ENCODE measurements at regions not wholly inside any gene's neighbourhood (a gene's known extent, or its start where the extent isn't known, plus 50 kb on each side); places are given as distances from the start of the nearest gene placed in this dataset.

DNA sequence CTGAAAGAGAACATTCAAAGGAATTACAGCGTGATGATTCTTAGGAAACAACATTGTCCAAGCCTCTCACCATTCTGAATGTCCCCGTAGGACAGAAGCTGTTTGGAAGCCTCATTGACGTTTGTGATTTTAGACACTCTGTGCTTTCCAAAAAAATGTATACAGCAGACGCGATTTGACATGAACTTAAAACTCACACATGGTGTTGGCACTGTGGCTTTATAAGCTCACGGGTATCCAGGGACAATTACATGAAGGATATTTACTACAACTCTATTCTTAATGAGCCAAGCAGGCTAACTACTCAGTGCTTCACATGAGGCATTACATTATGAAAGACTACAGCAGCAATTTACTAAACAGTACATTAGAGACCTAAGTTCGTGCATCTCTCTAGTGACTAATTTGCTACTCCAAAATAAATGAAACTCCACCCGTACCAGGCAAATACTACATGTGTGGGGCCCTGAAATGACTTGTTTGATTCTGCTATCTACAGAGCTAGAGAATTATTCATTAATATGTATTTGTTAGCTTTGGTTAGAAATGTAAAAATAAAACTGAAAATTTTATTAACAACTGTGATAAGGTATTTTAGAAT lies 620.7 kb downstream of the SPRY1 start:
- no peak for DNase-seq

DNA sequence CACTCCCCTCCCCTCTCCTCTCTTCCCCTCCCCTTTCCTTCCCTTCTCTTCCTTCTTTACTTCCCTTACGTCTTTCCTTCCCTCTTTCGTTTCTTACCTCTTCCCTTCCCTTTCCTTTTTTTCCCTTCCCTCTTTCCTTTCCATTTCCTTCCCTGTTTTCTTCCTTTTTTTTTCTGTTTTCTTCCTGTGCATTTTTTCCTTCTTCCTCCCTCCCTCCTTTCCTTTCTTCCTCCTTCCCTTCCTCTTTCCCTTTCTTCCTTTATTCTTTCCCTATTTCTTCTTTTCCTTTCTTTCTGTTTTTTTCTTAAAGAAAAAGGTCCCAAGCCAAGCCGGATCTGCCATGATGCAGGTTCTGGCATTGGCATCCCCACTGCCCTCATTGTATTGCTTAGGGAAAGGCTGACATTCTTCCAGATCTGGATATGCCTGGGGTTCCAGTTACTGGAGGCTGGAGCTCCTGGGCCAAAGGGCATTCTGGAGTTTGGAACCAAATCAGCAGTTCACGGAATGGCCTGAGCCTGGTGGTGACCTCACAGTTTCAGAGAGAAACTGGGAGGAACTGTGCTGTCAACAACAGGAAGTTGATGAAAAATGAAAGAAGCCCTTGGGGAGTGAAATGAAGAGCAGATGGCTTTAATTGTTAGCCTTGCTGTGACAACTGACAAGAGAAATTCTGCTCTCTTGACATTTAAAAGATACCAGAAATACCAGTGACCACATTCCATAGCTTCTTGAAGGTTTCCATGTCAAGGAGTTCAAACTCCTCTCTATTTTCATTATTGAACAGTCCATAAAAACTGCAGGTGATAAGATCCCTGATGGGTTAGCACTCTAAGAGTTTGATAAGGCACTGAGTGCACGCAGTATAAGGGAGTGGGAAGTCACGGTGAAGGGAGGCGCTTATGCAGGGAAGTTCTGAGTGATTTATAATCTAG lies 622.1 kb downstream of the SPRY1 start:
- peak; percentile 56 to 61 for DNase-seq

DNA sequence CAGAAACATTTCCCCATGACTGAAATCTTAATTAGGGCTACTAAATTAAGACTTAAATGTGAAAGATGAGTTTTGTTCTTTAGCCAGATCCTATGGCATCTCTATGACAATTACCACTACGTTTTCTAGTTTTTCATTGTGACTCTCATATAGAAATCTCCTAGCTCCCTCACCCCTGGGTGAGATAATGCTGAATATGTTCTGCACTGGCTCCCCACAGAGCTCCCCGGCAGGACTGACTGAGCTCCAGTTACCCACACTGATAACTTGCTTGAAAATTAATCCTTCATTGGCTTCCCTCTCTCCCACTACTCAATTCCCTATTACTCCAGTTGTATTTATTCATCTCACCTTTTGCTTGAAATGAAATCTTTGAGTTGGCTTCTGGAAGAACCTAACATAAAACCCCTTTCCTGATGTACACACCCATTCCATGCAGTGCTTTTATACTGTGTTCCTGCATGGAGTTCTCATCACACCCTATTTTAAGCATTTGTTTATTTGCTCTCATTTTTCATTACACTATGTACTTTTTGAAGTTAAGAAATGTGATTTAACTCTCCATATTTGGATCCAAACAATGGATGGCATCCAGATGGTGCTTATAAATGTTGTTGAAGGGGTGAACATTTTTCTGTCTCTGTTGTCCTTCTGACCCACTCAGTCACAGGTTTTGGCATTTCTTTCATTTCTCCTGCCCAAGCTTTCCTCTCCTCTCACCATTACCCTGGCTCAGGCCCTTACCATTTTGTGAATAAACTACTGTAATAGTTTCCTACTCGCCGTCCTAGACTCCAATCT lies 623.4 kb downstream of the SPRY1 start:
- DNase-seq = no peak

DNA sequence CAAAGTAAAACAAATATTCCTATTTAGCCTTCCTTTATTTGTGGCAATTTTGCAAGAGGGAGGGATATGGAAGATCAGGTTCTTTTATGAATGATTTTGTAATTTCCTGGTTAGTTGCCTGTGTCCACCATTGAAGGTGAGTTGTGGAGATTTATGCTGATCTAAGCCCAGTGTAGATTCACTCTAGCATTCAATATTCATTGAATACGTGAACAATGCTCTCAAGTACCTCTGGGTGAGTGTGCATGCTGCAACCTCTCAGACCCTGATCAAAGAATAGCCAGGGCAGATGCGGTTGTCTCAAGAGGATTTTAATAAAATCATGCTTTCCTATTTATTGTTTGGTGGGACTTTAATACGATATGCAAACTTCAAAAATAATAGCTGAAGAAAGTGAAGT lies 628.4 kb downstream of the SPRY1 start:
- no peak for DNase-seq

DNA sequence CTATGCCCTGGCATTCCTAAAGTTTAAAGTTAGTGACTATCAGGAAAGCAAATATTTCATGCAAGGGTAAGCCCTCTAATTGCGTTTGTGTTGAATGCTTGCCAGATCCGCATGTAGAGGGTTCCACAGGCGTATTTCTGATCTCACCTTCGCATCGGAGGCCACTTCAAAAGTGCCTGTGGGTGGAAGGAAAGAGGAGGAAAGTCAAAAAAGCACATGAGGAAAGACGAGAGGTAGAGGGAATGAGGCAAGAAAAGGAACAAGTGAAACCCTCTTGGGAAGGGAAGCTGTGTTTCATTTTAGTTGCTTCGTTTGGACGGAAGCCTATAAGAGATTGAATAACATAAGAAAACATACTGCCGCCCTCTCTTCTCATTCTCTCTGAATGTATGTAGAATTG lies 628.8 kb downstream of the SPRY1 start:
- DNase-seq = no peak

DNA sequence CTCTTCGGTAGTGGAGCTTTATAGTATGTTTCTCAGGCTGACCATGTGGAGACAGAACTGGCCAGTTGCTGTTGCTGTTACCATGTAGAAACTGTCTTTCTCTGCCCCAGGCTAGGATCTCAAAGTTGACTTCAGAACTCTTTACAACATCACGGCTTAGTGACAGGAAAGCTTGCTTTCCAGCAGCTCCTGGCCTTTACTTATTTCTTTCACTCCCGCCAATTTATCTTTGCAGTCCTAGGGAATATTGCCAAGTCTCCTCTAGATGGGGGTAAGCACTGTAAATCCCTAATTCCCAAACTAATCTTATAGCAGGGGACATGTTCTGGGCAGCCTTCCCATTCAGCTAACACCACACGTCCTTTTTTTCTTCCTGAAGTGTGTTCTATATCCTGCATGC lies 631.6 kb downstream of the SPRY1 start:
- DNase-seq = no peak

DNA sequence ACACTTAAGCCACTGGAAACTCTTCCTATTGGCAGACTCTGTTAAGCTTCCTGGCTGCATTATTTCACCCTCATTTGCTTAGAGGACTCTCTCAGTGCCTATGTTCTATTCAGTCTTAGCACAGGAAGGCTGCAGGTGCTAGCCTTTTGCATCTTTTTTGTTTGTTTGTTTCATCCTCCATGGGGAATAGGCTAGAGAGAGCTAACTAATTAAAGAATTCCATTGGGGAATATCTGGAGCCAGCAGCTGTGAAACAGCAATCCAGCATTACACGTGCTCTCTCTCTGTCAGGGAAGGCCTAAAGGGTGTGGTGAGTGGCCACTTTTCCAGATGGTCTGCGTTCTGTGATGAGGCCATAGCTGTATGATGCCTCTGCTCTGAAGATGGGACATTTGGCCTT lies 633.6 kb downstream of the SPRY1 start:
- no peak for DNase-seq

DNA sequence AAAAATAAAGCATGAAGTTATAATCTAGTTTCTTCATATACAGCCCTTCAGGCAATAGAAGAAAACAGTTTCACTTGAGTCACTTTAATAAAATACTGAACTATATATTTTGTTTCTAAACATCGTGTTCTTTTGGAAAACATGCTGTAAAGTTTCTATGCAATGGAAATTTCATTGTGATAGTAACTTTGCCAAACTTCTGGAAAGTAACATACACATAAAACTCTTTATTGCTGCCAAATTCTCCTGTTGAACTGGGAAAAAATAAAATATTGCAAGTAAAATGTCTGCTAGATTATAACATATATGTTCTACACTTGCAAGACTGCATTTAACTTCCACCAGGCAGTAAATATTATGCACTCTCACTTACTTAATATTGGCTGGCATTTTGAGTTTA lies 635.4 kb downstream of the SPRY1 start:
- DNase-seq = no peak

DNA sequence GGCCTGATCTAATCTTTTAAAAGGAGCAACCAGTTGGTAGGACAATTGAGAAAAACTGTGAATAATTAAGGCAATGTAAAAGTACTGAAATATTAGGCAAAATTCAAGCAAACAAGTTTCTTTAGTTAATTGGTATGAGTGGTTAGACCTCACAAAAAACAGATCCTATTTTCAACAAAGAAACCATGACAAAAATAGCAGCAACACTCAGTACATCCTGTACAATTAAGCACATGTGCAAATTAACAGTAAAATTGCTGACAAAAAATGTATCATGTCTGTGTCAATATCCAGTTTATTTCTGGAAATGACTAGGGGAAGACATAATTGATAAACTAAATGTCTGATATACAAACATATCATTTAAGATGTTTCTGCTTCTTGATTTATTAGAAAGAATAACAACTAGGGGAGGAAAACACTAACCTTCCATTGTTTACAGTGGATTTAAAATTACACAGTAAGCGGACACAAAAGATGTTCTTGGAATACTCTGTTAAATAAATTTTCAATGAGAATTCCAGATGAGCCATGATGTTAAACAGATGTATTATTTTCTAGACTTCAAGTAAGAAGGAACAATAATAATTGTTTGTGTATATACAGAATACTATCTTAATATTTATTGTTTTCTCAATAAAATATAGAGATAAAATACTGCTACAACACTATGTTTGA lies 638.9 kb downstream of the SPRY1 start:
- no peak for DNase-seq

DNA sequence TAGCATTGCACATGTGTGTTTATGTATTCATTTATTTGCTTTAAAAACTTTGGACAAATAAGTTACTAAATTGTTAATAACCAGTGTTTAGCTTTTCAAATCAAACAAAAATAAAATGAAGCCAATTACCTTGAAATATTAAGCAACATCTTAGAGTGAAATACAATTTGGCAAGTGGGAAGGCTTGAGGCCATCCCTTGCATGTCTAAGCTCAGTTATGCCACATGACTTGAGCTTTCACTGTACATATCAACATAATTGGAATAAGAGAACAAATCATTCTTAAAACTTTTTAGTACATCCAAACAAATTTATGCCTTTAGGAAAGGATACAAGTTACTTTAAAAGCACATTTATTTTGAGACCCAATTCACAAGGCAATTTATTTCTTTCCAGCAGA lies 640.6 kb downstream of the SPRY1 start:
- DNase-seq = no peak

DNA sequence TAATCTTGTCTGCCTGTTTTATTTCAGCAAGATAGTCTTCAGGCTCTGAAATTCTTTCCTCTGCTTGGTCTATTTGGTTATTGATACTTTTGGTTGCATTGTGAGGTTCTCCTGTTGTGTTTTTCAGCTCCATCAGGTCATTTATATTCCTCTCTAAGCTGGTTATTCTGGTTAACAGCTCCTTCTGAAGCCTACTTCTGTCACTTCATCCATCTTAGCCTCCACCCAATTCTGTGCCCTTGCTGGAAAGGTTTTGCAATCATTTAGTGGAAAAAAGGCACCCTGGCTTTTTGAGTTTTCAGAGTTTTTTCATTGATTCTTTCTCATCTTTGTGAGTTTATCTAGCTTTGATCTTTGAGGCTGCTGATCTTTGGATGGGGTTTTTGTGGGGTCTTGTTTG lies 647.7 kb downstream of the SPRY1 start:
- no peak for DNase-seq

DNA sequence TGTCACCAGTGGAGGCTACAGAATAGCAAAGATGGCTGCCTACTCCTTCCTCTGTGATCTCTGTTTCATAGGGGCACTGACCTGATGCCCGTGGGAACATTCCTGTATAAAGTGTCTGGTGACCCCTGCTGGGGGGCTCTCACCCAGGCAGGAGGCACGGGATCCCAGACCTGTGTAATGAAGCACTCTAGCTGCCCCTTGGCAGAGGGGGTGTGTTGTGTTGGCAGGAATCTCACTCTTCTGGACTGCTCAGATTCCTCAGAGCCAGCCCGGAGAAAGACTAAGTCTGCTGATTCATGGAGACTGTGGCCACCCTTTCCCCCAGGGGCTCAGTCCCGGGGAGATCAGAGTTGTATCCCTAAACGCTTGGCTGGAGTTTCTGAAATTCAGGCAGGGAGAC lies 648.3 kb downstream of the SPRY1 start:
- no peak for DNase-seq

DNA sequence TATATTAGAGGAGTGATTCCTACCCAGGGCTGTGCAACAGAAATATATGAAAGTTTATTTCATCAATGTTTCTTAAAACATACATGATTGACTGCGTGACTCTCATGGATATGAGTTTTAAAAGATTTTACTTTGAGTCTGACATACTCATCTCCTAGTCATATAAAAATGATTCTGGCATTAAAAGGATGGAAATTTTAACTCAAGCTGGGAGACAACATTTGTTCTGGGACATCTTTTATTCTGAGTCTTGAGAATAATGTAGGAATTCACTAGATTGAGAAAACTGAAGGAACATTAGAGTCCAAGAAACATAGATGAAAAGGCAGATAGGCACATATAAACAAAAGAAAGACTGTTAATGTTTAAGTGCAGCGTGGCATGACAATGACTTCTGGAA lies 649.6 kb downstream of the SPRY1 start:
- DNase-seq = no peak

DNA sequence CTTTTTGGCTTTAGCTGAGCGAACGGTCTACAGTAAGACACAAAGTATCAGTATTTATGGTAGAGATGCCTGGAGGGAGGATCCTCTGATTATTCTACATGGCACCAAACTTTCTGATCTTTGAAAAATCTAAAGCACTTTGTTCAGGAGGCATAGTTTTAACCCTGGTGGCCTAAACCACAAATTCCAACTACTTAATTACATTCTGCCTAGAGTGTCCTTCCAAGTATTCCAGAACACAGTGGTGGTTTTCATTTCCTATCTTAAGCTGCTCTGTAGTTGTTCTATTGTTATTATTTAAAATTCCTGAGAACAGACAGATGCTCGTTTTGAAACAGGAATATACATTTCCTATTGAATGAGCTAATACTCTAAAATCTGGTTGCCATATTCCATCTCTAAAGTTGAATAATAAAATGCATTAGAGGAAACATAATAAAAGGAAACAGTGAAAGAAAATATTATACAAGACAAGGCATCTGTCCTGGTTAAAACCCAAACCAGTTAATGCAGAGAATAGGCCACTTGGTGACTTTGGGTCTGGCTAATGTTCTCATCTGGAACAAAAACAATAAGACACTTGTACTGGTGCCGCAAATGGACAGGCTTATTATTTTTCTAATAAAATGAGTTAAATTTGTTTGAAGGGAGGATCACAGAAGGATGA lies 657.4 kb downstream of the SPRY1 start:
- no peak for DNase-seq

DNA sequence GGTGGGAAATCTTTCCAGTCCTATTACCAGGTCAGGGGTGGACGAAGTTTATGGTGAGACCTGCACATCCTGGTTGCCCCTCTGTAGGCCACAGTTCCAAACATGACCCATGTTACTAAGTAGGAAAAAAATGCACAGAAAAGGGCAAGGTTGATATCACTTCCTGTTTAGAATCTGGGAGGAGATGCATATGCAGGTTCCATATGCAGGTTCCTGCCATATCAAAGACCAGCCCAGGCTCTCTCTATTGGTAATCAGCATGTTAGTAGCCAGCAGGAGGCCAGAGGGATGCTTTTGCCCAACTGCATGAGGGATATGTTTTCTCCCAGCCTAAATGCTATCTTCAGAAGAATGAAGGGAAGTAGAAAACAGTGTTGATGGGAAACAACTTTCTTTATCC lies 657.2 kb downstream of the ANKRD50 start:
- no peak for DNase-seq

DNA sequence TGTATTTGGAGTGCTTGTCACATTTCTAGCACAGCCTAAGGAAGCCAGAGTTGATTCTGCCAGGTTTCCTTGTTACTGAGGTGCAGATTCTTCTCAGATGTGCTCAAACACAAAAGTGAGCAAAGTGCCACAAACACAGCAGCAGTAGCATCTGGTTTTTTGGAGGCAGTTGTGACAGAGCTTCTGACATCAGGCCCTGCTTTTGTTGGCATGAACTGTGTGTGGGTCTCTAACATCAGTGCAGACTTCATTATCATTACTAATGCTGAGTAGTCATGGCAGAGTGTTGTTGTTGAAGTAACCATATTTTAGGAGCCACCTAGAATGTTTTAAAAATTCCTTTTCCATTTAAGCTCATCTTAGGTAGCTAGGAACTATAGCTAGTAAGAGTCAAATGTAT lies 656.6 kb downstream of the ANKRD50 start:
- no peak for DNase-seq

DNA sequence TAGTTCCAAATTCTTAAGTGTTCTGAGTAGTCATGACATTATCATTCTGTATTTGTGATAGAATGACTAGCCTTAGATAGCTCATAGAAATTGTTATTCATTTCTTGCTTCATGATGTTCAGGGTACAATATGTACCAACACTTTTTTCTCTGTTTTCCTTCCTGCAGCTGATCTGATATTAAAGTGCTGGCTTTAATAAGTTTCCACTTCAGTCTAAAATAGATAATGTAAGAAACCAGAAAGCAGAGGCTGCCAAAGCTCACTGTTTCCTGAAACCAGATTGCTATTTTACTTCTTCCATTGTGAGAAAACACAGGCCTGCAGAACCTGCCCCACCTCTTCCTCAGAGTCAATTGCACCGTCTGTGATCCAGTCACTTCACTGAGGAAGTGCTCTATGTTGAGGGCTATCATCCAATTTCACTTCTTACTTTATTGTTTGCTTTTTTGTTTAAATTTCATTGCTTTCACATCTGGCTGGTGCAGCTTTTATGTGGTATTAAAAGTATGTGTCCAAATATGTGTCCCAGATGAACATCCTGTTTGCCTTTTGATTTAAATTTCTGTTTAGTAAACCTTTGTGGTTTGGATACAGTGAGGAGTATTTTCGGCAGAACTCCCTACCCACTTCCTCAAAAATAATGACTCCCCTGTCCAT lies 652.1 kb downstream of the ANKRD50 start:
- DNase-seq = peak in 1 of 2 donors; percentile 20

DNA sequence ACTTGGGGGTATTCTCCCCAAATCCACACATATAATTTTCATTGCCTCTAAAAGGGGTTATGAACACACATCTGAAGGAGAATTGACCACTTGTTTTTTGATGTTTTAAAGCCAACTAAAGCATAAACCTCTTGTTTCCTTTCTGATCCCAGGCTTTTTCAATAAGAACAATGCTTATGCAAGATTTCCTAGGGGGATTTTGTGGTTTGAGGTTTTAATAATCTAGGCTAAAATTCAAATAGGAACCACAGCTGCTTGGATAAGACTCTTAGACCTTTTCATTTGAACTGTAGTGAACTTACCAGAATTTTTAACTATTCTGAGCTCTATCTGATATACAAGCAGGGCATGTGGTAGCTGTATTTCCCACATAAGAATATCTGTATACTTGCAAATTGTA lies 651.1 kb downstream of the ANKRD50 start:
- DNase-seq = no peak

DNA sequence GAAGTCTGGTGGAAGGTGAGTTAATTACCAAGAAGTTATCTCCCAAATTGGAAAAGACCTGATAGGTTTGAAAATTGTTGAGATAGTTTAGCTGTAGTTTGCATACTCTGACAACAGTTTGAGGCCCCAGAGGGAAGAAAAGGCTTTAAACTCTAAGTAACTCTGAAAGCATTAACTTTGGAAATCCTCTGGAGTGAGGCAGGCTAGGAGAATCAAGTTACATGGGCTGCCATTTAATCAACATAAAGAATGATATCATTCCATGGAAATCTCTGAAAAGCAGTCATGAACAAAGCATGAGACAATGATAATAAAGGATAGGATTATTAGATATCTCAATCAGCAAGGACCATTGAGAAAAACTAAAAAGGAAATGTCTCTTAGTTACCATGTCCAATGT lies 647.1 kb downstream of the ANKRD50 start:
- DNase-seq = no peak

DNA sequence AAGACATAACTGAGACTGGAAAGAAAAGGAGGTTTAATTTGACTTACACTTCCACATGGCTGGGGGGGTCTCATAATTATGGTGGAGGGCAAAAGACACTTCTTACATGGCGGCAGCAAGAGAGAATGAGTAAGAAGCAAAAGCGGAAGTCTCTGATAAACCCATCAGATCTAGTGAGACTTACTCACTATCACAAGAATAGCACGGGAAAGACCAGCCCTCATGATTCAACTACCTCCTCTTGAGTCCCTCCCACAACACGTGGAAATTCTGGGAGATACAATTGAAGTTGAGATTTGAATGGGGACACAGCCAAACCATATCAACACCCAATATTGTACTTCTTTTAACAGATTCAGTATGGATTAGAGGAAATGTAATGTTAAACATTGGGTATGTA lies 646.6 kb downstream of the ANKRD50 start:
- DNase-seq = peak in 1 of 2 donors; percentile 37

DNA sequence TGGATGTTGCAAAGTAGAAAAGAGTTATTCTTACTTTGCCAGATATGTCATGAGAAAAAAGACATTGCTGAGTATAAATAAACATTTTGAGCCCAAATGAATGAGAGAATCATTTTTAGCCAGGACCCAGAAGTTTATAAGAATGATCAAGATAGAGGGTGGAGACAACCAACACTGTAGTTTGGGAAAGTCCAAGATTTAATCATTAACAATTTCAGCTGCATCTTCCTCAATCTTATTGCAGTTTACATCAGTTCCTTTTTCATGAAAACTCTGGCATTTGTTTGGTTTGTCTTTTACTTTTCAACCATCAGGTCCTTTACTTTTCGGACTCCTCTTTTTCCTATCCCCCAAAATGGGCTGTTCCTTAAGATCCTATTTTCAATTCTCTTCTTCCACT lies 645.9 kb downstream of the ANKRD50 start:
- peak; percentile 53 to 76 for DNase-seq

DNA sequence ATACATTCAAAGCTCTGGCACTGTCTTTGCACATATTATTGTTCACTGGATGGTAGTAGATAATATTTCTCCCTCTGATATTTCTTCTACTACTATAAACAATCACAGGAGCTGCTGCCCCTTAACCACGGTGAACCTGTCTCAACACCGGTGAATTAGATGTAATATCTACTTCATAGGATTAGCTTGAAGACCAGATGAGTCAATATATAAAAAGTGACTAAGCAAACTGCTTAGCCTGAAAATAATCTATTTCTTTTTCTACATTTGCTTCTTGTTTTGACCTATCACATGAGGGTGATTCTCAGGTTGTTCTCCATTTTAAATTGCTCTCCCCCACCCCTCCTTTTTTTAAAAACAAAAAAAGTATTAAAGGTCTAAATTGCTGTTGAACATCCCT lies 645.5 kb downstream of the ANKRD50 start:
- peak; percentile 15 for DNase-seq
